ENCODE measurements at regions not wholly inside any gene's neighbourhood (a gene's known extent, or its start where the extent isn't known, plus 50 kb on each side); places are given as distances from the start of the nearest gene placed in this dataset.

DNA sequence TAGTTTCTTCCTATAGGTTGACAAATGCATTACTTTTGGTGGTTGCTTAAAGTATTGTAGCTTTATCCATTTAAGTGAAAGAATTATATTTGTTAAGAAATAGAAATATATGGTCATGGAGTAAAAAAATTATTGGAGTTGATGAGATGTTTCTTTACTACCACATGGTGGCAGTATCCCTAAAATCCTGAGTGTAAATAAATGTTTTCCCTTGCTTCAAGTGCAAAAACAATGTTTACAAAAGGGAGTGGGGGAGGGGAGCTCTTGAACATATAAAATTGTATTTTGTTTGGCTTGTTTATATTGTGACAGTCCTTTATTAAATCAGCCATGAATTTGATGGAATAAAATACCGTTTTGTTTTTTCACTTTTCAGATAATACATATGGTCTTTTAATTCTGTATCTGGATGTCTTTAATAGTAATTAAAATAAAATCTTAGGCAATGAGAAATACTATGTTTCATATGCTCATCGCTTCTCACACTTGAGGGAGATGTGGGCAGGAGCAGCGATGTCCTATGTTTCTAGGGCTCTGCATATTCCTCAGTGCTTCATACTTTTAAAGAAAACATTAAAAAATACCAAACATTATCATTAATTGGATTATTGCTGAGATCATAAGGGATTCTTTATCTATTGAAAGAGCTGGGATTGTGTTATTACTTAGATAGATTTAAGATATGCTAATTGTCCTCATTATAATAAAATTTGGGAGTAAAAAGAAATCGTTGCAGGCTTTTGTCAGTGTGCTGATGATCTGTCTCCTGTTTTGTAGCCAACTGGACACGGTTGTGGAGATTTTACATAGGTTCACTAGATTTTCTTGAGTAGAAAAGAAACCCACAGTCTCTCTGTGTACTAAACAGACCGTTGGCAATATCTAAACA, 349.7 kb downstream of the TUSC7 start:
- in situ Hi-C loops (cut with MboI; ENCODE audit: low sequenced_read_pairs) = no loop called here

DNA sequence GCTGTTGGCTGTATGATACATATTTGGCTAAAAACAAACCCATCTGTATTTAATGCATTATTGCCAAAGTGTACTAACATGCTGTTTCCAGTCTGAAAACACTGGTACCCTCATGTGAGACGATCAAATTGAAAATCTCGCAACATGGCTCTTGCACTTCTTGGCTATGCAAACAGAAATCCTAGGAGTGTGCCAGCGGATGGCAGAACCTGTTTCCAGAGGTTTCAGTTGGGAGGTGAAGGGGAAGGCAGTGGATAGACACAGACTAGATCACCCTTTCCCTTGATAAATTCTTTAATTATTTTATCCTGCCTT, 350.3 kb downstream of the TUSC7 start:
- in situ Hi-C loops (cut with MboI; ENCODE audit: low sequenced_read_pairs) = no loop called here

DNA sequence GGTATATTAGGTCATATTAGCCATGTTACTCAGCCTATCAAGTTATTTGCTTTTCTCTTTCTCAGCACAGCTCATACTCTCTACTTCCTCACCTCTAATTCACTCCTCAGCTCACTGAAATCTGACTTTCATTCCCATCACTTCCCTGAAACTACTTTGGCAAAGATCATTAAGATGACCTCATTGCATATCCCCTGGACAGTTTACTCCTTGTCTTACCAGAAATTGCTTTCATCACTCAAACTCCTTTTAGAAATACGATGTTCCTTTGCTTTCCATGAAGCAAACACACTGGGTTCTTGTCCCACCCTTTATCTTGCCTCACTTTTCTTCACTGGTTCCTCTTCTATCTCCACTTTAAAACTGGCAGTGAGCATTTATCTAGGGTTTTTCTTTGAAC, 354.4 kb downstream of the TUSC7 start:
- in situ Hi-C loops (cut with MboI; ENCODE audit: low sequenced_read_pairs) = no loop called here

DNA sequence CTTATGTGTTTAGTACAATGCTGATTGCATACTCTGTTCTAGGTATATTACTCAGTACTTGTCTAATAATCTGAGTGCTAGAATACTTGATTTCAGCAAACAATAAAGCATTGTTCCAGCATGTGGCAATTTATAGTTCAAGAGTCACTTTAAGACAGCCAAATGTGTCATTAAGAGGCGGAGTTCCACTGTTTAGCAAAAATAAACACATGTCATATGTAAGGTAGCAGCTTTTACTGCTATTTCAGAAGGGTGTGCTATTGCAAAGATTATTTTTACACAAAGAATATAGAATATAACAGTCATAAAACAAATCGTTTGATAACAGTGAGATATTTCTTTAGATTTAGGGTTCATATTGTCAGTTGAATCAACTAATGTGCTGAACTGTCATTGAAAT, 358.7 kb downstream of the TUSC7 start:
- in situ Hi-C loops (cut with MboI; ENCODE audit: low sequenced_read_pairs) = no loop called here

DNA sequence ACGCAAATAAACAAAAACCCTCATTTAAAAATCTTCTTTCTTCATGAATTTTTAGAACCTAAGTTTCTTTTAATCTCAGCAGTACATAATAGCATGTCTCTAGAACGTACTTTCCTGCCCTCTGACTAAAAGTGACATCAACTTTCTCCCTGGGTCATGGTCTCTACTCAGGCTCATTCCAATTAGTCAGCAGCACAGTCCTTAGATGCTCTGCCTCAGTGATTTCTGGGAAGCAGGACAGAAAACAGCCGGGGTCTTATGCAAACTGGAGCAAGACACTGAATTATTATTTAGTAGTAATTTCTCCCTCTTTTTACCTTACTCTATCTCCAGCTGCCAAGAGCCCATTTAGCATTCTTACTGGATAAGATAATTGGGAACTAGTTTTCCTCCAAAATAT, 365.2 kb downstream of the TUSC7 start:
- in situ Hi-C loops (cut with MboI; ENCODE audit: low sequenced_read_pairs) = no loop called here

DNA sequence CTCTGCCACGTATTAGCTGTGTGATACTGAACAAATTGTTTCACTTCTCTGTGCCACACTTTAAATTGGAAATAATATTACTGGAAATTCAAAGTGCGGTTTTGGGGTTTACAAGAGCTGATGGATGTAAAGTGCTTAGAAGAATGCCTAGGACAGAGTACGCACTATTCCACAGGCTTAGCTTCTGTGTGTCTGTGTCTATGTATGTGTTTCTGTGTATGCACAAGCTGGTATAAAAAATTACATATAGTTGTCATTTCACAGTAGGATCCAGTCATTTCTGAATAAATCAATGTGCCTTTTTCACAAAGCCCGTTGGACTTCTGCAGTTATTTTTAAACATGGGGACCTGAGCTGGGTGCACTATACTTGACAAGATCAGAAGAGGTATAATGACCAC, 370.4 kb downstream of the TUSC7 start:
- in situ Hi-C loops (cut with MboI; ENCODE audit: low sequenced_read_pairs) = no loop called here

DNA sequence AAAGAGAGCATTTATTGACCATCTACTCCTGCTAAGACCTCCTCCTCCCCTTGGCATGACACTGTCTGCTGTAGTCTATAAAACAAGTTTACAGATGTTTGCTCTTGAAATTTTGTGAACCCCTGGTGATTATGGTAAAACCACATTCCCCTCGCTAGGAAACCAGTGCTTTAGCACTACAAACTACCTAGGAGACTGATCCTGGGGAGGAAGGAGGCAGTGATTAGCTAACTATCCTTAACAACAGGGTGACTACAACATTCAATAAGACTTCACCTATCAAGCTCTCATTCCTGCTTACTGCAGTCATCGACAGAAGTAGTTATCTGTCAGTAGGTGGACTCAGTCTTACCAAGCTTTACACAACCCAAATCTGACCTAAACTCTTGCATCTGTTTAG, 371.3 kb downstream of the TUSC7 start:
- in situ Hi-C loops (cut with MboI; ENCODE audit: low sequenced_read_pairs) = no loop called here

DNA sequence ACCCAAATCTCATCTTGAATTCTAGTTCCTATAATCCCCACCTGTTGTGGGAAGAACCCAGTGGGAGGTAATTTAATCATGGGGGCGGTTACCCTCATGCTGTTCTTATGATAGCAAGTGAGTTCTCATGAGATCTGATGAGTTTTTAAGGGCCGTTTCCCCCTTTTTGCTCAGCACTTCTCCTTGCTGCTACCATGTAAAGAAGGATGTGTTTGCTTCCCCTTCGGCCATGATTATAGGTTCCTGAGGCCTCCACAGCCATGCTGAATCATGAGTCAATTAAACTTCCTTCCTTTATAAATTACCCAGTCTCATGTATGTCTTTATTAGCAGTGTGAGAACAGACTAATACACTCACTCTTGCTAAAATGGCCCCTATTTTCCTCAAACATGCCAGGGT, 374.7 kb downstream of the TUSC7 start:
- in situ Hi-C loops (cut with MboI; ENCODE audit: low sequenced_read_pairs) = no loop called here

DNA sequence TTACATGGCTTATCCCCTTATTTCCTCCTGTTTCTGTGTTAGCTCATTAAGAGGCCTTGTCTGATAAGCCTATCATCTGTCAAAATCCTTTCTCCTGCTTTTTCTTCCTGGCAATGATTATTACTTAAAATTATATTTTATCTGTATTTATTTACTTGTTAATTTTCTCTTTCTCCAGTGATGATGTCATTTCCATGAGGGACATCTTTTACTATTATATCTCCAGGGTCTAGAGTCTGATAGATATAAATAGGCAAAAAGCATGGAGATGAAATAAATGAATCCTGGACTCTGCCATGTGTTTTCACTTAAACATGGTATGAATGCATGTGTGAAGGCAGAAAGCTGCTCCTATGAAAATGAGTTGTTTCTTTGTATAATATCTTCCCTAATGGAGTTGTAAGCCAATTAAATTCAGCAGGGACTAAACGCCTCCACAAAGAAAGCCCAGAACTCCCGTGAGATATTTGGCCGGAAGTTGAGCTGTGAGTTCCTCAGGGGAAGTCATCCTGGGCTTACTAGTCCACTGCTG, 375.2 kb downstream of the TUSC7 start:
- in situ Hi-C loops (cut with MboI; ENCODE audit: low sequenced_read_pairs) = no loop called here

DNA sequence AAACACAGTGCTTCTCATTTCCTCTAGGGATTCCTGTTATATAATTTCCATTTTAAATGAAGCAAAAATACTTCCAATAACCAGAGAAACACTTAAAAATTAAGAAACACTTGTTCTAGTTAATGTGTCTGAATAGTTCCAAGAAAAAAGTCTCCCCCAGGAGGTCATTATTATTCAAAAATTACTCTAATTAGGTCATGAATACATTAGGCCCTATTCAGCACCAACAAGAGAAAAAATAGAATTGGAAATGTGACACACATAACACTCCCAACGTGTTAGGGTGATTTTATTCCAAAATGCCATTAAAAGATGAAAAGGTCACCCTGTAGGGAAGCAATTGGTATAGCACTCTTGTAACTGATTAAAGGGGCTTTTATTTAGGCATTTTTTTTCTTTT, 382.1 kb downstream of the TUSC7 start:
- in situ Hi-C loops (cut with MboI; ENCODE audit: low sequenced_read_pairs) = no loop called here

DNA sequence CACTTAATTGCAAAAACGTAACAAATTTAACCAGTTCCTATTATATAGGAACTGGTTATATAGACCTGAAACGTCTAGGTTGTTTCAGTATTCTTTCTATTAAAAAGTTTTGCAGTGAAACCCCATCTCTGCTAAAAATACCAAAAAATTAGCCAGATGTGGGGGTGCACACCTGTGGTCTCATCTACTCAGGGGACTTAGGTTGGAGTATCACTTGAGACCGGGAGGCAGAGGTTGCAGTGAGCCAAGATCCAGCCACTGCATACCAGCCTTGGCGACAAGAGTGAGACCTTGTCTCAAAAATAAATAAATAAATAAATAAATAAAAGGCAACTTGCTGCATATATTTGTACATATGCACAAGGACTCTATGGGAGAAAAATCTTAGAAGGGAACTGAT, 387.0 kb downstream of the TUSC7 start:
- in situ Hi-C loops (cut with MboI; ENCODE audit: low sequenced_read_pairs) = no loop called here

DNA sequence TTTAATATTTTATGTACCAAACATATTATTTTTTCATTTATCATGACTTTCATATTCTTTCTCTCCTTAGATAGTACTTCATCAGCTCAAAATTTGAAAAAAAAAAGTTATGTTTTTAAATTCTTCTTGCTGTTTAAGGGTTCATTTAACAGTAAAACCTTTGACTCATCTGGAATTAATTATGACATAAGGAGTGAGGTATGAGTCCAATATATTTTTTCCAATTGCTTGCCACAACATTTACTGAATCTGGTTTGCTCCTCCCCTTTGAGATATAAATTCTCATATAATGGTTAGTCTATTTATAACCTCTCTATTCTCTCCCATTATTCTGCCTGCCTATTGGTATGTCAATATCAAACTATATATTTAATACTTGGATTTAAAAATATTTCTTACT, 387.8 kb downstream of the TUSC7 start:
- in situ Hi-C loops (cut with MboI; ENCODE audit: low sequenced_read_pairs) = no loop called here

DNA sequence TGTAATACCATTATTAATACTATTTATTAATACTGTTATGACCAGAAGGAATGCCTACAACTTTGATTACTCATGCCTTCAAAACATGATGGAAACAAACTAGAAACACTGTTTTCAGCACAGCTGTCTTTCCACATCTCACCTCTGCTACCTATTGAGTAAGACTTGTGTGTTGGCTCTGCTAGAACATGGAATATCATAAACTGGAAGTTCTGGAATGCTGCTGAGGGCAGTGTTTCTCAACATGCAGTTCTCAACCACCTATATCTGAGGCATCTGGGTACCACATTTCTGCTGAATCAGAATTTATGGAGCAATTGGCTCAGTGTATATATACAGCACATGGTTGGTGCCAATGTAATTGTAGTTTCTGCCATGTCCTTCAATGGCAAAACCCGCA, 392.1 kb downstream of the TUSC7 start:
- in situ Hi-C loops (cut with MboI; ENCODE audit: low sequenced_read_pairs) = no loop called here

DNA sequence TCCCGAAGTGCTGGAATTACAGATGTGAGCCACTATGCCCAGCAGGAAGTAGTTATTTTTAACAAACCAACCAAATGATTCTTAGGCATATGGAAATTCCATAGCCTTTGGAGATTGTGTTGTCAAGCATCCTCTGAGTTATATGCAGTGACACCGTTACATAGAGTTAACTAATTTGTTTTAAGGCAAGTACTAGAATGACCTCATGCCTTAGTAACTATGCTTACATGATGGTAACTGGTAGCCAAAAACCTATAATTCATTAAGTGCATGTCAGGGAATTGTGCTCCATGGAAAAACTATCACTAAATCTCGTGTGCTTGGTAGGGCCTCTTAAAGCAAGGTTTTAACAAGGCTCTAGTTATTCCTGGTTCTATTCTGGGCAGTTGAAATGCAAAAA, 392.8 kb downstream of the TUSC7 start:
- in situ Hi-C loops (cut with MboI; ENCODE audit: low sequenced_read_pairs) = no loop called here

DNA sequence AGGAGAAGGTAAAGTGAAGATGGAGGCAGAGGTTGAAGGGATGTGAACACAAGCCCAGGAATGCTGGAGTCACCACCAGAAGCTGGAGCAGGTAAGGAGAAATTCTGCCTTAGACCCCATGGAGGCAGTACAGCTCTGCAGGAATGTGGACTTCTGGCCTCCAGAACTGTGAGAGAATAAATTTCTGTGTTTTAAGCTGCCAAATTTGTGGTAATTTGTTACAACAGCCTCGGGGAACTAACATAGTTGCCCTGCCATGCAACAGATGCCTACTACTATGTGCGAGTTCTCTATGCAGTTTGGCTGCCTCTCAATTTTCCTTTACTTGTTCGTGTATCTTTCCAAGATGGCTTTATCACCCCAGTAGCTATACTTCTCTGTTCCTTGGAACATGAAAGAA, 394.1 kb downstream of the TUSC7 start:
- in situ Hi-C loops (cut with MboI; ENCODE audit: low sequenced_read_pairs) = no loop called here

DNA sequence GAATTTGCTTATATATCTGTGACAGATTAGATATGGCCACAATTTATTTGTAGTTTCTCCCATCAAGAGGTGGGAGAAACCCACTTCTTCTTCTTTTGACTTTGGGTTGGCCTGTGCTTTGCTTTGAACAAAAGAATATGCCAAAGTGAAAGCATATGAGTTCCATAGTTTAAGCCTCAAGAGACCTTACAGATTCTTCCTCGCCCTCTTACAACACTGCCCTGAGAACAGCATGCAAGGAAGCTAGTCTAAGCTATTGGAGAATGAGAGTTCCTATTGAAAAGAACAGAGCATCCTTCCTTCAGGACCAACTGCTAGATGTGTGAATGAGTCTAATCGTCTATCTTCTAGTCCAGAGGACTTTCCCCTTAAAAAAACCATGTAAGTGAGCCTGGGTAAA, 394.8 kb downstream of the TUSC7 start:
- in situ Hi-C loops (cut with MboI; ENCODE audit: low sequenced_read_pairs) = no loop called here

DNA sequence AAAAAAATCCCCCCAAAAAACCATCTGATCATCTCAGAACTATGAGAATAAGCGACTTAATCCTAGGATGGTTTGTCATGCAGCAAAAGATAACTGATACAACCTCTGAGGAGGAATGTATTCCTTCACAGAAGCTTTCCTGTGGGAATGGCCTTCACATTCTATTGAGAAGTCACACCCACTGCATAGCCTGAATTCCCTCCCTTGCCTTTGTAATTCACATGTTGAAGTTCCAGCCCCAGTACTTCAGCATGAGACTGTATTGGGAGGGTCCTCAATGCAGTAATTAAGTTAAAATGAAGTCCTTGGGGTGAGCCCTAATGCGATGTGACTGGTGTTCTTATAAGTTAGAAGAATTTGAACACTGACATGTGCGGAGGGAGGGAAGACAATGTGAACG, 395.2 kb downstream of the TUSC7 start:
- in situ Hi-C loops (cut with MboI; ENCODE audit: low sequenced_read_pairs) = no loop called here

DNA sequence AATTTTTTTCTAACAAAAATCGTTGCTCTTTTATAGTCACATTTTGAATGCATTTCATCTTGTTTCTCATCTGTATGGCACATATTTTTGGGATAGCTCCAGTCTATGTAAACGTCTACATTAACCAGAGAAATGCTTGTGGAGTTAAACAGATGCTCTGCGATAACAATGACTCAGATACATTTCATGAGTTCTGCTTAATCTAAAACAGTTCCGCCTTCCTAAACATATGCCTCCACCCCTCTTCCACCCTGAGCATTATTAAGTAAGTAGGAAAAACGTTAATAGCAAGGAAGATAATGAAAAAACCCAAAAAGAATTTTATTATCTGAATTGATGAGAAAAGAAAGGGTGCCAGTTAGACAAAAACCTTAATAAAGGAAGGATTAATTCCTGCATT, 396.1 kb downstream of the TUSC7 start:
- in situ Hi-C loops (cut with MboI; ENCODE audit: low sequenced_read_pairs) = no loop called here

DNA sequence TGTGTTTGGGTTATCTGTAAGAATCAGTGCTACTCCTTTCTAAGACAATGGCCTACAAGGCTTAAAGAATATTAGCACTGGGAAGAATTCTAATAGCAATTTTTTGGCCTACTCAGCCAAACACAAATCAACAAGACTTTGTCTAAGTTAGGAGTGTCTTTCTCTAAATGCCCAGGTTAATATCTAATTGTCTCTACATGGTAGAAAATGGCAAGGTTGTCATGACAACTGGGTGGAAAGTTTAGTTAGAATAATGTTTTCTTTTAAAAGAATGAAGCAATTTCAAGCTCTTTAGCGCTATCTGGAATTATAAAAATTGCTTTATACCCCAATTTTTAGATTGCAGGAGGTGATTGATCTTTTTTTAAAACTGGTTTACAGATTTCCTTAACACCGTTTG, 396.8 kb downstream of the TUSC7 start:
- in situ Hi-C loops (cut with MboI; ENCODE audit: low sequenced_read_pairs) = no loop called here

DNA sequence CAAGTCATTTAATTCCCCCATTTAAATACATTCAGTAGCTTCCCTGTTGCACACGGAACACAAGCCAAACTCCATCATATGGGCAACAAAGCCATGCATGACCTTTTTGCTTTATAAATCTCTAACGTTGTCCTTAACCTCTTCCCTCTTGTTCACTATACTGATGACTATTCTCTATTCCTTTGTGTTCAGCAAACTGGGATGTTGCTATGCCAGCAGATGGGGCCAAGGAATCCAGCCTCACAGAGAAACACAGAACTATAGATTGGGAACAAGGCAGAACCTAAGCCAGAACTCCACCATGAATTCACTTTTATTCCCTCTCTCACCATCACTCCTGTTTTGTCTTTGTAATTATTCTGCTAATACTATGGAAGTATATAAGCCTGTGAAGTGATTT, 398.4 kb downstream of the TUSC7 start:
- in situ Hi-C loops (cut with MboI; ENCODE audit: low sequenced_read_pairs) = no loop called here

DNA sequence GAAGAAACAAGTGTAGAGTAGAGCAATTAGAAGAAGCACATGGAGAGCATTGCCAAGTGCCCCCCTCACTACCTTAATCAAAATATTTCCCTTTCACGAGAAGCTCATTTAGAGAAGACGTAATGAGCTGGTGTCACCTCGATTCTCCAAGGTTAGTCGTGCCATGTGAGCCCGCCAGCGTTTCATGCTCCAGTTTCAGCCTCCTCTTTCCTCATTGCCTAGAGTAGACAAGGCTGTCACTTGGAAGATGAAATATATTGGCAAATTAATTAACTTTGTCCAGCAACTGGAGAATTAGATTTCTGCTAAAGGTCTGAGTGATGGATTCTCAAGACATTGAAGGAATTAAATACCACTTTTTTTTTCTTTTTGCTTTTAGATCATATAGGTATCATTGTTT, 399.6 kb downstream of the TUSC7 start:
- in situ Hi-C loops (cut with MboI; ENCODE audit: low sequenced_read_pairs) = no loop called here

DNA sequence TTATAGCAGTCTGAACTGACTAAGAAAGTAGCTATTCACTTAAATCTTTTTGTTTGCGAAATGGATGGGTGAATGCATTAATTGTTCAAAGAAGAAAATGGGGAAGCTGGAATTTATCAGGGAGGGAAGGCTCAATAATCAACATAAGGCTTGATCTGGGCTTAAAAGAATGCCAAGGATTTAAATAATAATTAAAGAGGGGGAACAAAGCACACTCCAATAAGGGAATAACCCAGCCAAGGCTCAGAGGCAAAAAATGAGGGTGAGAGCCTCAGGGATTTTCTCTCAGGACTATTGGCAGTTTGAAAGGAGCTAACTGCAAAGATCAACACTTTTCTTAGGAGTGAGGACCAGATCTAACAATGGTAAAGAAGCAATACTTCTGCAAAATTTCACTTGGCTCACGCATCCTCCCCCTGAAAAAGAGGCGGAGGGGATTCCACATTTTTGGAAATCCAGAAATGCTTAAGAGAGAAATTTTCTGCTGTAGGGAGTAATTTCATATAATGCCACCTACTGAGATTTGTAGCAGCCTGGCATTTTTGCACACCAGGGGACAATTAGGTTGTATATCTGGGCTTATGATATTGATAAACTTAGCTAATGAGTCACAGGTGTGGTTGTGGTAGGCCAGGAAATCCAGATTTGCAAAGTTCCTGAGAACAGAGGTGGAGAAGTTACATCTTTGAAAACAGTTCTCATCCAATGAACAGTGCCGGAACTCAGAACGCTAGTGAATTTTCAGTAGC, 405.1 kb downstream of the TUSC7 start:
- in situ Hi-C loops (cut with MboI; ENCODE audit: low sequenced_read_pairs) = no loop called here
